PC-3 (cell line): ENCODE measurements at regions not wholly inside any gene's neighbourhood (a gene's known extent, or its start where the extent isn't known, plus 50 kb on each side); places are given as distances from the start of the nearest gene placed in this dataset.

Experiments
- ATAC-seq: fragments of 200-7000 bp; cut with Tn5 transposase; 2 replicates; pipeline ENCODE4 v1.9.1; 2020; ENCODE audit warnings: mild to moderate bottlenecking, moderate library complexity
- BruUV-seq: library from RNA; stranded (reverse); fragments of 400-500 nt; replicated peaks from 2 replicates; lab custom pipeline; 2021; lab: Mats Ljungman, UMichigan
- CTCF ChIA-PET: fragments of 300-600 bp; sonication (Branson Sonifier 250); formaldehyde crosslinking; loops from one replicate; lab custom pipeline; 2022; ENCODE audit warnings: antibody characterized with exemption; lab: Charles Lee
- POLR2A ChIA-PET: fragments of 300-600 bp; sonication (Branson Sonifier 250); formaldehyde crosslinking; loops from one replicate; lab custom pipeline; 2022; ENCODE audit warnings: antibody characterized with exemption; ENCODE audit not compliant: unreplicated experiment; lab: Charles Lee
- DNase-seq: peaks from one replicate; pipeline ENCODE4 v3.0.0-alpha.2; 2015
- H2AFZ ChIP-seq: fragments of 300-600 bp; sonication (generic); 2 replicates; pipeline ENCODE4 v1.6.0; 2016; ENCODE audit warnings: antibody characterized with exemption, low read length
- H3F3A ChIP-seq: fragments of 300-600 bp; sonication (generic); one replicate; pipeline ENCODE4 v1.6.0; 2017; ENCODE audit warnings: antibody characterized with exemption, low read length, control low read depth, mild to moderate bottlenecking; ENCODE audit not compliant: unreplicated experiment
- H3K27ac ChIP-seq: fragments of 300-600 bp; sonication (generic); 2 replicates; pipeline ENCODE4 v1.5.1; 2016; ENCODE audit warnings: mild to moderate bottlenecking, low read length
- H3K27me3 ChIP-seq: fragments of 300-600 bp; sonication (generic); 2 replicates; pipeline ENCODE4 v1.6.1; 2016; ENCODE audit warnings: low read length, mixed read lengths
- H3K36me3 ChIP-seq: fragments of 300-600 bp; sonication (generic); 2 replicates; pipeline ENCODE4 v1.6.1; 2016; ENCODE audit warnings: low read depth, mixed run types, low read length, mixed read lengths
- H3K4me1 ChIP-seq: fragments of 300-600 bp; sonication (generic); 2 replicates; pipeline ENCODE4 v1.5.1; 2016; ENCODE audit warnings: low read length; ENCODE audit not compliant: insufficient read depth
- H3K4me2 ChIP-seq: fragments of 300-600 bp; sonication (generic); 2 replicates; pipeline ENCODE4 v1.6.0; 2016; ENCODE audit warnings: low read length
- H3K4me3 ChIP-seq: fragments of 300-600 bp; sonication (generic); 2 replicates; pipeline ENCODE4 v1.5.1; 2016; ENCODE audit warnings: mild to moderate bottlenecking, low read length, mixed read lengths
- H3K79me2 ChIP-seq: fragments of 300-600 bp; sonication (generic); 2 replicates; pipeline ENCODE4 v1.6.1; 2017; ENCODE audit warnings: low read length, mixed read lengths
- H3K9ac ChIP-seq: fragments of 300-600 bp; sonication (generic); 2 replicates; pipeline ENCODE4 v1.6.0; 2016; ENCODE audit warnings: mild to moderate bottlenecking, low read length
- H3K9me2 ChIP-seq: fragments of 300-600 bp; sonication (generic); replicated peaks from 2 replicates; pipeline ENCODE4 v1.6.1; 2016; ENCODE audit warnings: mixed run types, low read length, mixed read lengths
- H3K9me3 ChIP-seq: fragments of 300-600 bp; sonication (generic); 2 replicates; pipeline ENCODE4 v1.6.1; 2016; ENCODE audit warnings: low read length, mixed read lengths
- H4K20me1 ChIP-seq: fragments of 300-600 bp; sonication (generic); 2 replicates; pipeline ENCODE4 v1.6.1; 2016; ENCODE audit warnings: low read length, mixed read lengths
- EZH2 ChIP-seq: fragments of 300-600 bp; sonication (generic); IDR thresholded peaks from one replicate; pipeline ENCODE4 v1.6.1; 2017; ENCODE audit warnings: antibody characterized with exemption, mild to moderate bottlenecking, low read length; ENCODE audit not compliant: unreplicated experiment
- EZH2phosphoT487 ChIP-seq: fragments of 300-600 bp; sonication (generic); IDR thresholded peaks from 2 replicates; pipeline ENCODE4 v1.6.1; 2018; ENCODE audit warnings: mild to moderate bottlenecking, antibody characterized with exemption, low read length, borderline replicate concordance
- intact Hi-C: fragments of 100-400 bp; cut with micrococcal nuclease; formaldehyde crosslinking; loops from 2 replicates; pipeline ENCODE4 v1.9.0; 2023
- TF ChIP-seq, protein P1 (sequence below): fragments of 300-600 bp; sonication (generic); conservative IDR thresholded peaks from 2 replicates; pipeline ENCODE4 v1.5.1; 2017; ENCODE audit warnings: antibody characterized with exemption, low read depth, mild to moderate bottlenecking, low read length

DNA sequence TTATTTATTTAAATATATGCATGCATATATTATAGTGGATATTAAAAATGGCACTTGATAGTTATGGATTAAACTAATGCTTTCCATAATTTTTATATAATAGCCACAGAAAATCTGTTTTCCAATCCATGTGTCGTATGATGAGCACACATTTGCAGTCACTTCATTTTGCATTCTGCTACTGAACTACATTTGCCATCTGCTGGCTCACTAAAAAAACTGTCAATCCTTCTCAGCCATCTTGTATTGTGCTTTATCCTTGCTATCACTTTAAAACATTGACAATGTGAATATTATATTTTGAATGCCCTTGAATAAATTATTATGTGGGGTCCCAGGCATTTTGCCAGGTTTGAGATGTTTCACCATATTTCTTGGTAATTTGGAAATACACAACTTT is 586.6 kb downstream of the DNAH5 start:
- no peak overlapping the region for H3K4me2 ChIP-seq
- no peak overlapping the region for H2AFZ ChIP-seq
- H3K4me1 ChIP-seq = peaks cover 38% of the 10 kb centered on the region
- CTCF ChIA-PET = no interaction called here
- BruUV-seq = no TSS peak
- H3K36me3 ChIP-seq = no peaks in the 10 kb centered on the region
- no peaks in the 10 kb centered on the region for H3K9me2 ChIP-seq
- H3K79me2 ChIP-seq = no peaks in the 10 kb centered on the region
- TF ChIP-seq EZH2phosphoT487 (no peak), EZH2 (no peak)
- TF ChIP-seq, protein P1, sequence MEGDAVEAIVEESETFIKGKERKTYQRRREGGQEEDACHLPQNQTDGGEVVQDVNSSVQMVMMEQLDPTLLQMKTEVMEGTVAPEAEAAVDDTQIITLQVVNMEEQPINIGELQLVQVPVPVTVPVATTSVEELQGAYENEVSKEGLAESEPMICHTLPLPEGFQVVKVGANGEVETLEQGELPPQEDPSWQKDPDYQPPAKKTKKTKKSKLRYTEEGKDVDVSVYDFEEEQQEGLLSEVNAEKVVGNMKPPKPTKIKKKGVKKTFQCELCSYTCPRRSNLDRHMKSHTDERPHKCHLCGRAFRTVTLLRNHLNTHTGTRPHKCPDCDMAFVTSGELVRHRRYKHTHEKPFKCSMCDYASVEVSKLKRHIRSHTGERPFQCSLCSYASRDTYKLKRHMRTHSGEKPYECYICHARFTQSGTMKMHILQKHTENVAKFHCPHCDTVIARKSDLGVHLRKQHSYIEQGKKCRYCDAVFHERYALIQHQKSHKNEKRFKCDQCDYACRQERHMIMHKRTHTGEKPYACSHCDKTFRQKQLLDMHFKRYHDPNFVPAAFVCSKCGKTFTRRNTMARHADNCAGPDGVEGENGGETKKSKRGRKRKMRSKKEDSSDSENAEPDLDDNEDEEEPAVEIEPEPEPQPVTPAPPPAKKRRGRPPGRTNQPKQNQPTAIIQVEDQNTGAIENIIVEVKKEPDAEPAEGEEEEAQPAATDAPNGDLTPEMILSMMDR = 0 out of 2 replicates have a peak, but pooled peaks have one; percentile 16
- ATAC-seq (no peak), DNase-seq (no peak)
- H3K9me3 ChIP-seq = no peaks in the 10 kb centered on the region
- H3K9ac ChIP-seq = no peak overlapping the region
- POLR2A ChIA-PET = no interaction called here
- no peaks in the 10 kb centered on the region for H4K20me1 ChIP-seq
- H3K4me3 ChIP-seq = no peak overlapping the region
- no peaks in the 10 kb centered on the region for H3K27me3 ChIP-seq
- no peak overlapping the region for H3K27ac ChIP-seq
- H3F3A ChIP-seq = no peaks in the 10 kb centered on the region
- intact Hi-C loops = loop anchor here (10.0 kb wide), 1 partner anchor 403 kb away; no protein-coding TSS in a partner anchor

DNA sequence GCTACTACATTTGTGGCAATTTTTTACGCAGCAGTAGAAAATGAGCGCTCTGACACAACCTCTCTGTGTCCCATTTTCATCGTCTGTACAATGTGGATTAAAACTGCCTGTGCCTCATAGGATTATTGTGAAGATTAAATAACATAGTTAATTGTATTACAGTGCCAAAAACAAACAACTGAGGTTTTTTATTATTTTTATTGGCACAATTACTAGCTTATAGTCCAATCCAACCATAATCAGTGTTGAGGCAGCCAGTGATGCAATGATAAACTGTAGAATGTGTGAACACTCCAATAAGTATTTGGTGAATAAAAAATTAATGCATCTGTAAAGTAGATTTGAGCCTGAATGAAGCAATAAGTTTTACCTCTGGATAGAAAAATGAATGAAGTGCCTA is 588.3 kb downstream of the DNAH5 start:
- no TSS peak for BruUV-seq
- TF ChIP-seq EZH2 (no peak), EZH2phosphoT487 (no peak)
- TF ChIP-seq, protein P1 = no peak
- Histone ChIP-seq H3K9ac (no peak overlapping the region), H3K27ac (no peak overlapping the region), H3K79me2 (no peaks in the 10 kb centered on the region), H3K4me2 (no peak overlapping the region), H4K20me1 (no peaks in the 10 kb centered on the region), H3K4me1 (peaks cover 38% of the 10 kb centered on the region), H3F3A (no peaks in the 10 kb centered on the region), H2AFZ (no peak overlapping the region), H3K4me3 (no peak overlapping the region), H3K9me2 (no peaks in the 10 kb centered on the region), H3K27me3 (no peaks in the 10 kb centered on the region), H3K9me3 (no peaks in the 10 kb centered on the region), H3K36me3 (no peaks in the 10 kb centered on the region)
- DNase-seq = no peak
- ChIA-PET CTCF (no interaction called here), POLR2A (no interaction called here)
- intact Hi-C loops = loop anchor here (10.0 kb wide), 1 partner anchor 401 kb away; no protein-coding TSS in a partner anchor
- no peak for ATAC-seq

DNA sequence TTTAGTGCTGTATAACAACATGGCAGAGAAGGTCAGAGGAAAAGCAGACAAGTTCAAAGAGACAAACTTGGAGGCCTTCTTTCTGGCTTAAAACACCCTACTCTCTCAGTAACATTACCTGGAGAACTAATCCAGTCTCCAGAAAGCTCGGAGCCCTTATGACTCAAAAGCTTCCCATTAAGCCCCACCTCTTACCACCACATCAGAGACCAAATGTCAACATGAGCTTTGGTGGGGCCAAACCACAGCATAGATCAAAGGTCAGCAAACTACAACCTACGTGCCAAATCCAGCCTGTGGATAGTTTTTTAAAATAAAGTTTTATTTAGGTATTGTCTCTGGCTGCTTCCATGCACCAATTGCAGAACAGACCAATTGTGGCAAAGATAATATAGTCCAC is 589.9 kb downstream of the DNAH5 start:
- ATAC-seq = peak; percentile 43
- POLR2A ChIA-PET = interaction anchor here (0.7 kb wide), 1 partner anchor 512 kb away, joined by 6 read pairs; no protein-coding TSS in a partner anchor
- Histone ChIP-seq H3K27ac (peak overlapping the region; percentile 35), H3K36me3 (no peaks in the 10 kb centered on the region), H4K20me1 (no peaks in the 10 kb centered on the region), H3K27me3 (no peaks in the 10 kb centered on the region), H3K9ac (no peak overlapping the region), H3K9me3 (no peaks in the 10 kb centered on the region), H3K79me2 (no peaks in the 10 kb centered on the region), H2AFZ (no peak overlapping the region), H3K4me1 (peaks cover 41% of the 10 kb centered on the region), H3K4me2 (peak overlapping the region; percentile 33), H3K4me3 (no peak overlapping the region), H3F3A (no peaks in the 10 kb centered on the region), H3K9me2 (no peaks in the 10 kb centered on the region)
- intact Hi-C loops = loop anchor here (10.0 kb wide), 1 partner anchor 400 kb away; no protein-coding TSS in a partner anchor
- TF ChIP-seq EZH2 = no peak
- TF ChIP-seq, protein P1 = no peak
- CTCF ChIA-PET = no interaction called here
- no TSS peak for BruUV-seq
- DNase-seq = peak; percentile 86
